ENCODE measurements at regions not wholly inside any gene's neighbourhood (a gene's known extent, or its start where the extent isn't known, plus 50 kb on each side); places are given as distances from the start of the nearest gene placed in this dataset.
"Not testable (repeated sequence)": the region's sequence is repeated elsewhere in the genome, so short reads cannot be mapped to it uniquely, and the experiment has no call there.

DNA sequence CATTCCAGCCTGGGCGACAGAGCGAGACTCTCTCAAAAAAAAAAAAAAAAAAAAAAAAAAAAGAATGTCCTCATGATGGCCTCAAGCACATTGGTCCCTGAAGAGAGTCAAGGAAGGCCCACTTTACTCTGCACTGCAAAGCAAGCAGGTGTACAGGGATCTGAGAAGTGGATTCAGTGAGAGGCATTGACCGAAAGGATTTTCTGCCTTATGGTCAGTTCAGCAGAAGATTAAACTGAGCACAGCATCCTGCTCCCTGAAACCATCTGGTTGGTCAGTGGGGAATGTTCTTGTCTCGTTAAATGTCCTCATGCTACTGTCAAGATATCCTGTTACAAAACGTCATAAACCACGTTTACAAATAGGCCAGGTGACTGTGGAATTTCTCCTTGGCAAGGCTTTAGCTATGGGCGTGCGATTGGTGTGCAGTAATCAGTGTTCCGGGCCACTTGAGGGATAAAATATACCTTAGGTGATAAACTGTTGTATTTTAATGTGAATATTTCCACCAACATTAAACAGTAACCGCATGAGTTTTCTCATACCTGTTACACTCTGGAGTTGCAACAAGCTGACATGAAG lies 195.0 kb downstream of the ADRA2C start:
- DNase-seq (ENCODE audit: low spot score) = not testable (repeated sequence)

DNA sequence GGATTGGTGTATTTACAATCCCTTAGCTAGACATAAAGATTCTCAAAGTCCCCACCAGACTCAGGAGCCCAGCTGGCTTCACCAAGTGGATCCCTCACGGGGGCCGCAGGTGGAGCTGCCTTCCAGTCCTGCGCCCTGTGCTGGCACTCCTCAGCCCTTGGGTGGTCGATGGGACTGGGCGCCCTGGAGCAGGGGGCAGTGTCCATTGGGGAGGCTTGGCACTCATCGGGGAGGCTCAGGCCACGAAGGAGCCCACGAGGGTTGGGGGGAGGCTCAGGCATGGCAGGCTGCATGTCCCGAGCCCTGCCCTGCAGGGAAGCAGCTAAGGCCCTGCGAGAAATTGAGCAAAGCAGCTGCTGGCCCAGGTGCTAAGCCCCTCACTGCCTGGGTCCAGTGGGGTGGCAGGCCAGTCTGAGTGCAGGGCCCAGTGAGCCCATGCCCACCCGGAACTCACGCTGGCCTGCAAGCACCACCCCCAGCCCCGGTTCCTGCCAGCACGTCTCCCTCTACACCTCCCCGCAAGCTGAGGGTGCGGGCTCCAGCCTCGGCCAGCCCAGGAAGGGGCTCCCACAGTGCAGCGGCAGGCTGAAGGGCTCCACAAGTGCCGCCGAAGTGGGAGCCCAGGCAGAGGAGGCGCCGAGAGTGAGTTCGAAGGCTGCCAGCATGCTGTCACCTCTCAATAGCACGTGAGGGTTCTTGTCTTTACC lies 198.5 kb downstream of the ADRA2C start:
- DNase-seq (ENCODE audit: low spot score) = not testable (repeated sequence)

DNA sequence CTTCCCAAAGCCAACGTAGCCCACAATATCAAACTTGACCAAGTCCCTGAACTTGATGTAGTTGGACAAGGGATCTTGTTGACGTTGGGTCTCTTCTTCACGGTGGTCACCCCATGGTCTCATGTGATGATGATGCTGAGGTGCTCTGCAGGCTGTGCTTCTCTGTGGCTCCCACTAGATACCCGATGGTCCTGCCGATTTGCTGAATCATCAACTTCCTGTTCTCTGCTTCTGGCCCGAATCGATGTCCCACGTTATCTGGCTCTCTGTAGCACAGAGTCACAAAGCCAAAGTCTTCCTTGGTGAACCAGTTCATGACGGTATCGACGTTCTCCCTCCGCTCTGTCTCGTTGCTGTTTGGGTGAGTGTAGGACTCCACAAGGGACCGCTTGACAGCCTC lies 201.0 kb downstream of the ADRA2C start:
- DNase-seq (ENCODE audit: low spot score) = not testable (repeated sequence)

DNA sequence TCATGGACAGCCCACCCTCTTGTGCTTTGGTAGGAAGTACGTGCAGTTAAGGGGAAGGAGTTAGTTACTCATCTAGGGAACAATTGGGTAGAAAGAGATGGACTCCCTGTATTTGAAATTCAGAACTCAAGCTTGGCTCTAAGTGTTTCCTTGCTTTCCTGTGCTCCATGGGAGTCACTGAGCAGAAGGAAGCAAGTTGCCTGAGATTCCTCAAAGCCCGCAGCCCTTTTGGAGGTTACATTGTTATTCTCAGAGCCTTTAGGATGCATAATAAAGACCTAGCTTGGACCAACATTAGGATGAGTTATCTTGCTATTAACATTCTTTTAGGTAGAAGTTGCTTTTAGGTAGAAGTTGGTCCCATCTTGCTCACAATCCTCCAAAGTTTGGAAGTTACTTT lies 206.4 kb downstream of the ADRA2C start:
- not testable (repeated sequence) for DNase-seq (ENCODE audit: low spot score)

DNA sequence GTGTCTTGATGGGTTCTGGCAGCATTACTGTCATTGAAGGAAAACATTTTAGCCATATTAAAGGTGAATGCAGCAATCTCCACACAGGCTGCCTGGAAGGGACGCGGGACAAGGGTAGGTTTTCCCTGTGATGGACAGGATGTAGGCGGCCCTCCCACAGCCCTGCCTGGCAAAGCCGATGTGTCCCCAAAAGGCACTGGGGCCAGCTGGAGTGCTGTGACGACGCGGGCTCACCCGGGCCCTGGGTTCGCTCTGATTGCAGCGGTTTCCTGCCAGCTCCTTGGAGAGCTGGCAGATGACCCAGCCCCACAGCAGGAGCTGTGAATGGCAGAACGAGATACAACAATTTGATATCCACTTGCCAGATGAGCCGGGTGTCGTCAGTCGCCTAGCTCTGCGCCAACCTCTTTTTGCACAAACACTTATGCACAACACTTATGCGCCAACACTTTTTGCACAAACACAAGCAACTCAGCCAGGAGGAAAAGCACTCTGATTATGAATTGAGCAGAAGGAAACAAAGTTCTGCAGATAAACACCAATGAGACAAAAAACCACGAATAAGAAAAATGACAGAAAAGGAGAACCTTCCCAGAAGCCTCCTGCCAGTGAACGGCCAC lies 207.5 kb downstream of the ADRA2C start:
- not testable (repeated sequence) for DNase-seq (ENCODE audit: low spot score)

DNA sequence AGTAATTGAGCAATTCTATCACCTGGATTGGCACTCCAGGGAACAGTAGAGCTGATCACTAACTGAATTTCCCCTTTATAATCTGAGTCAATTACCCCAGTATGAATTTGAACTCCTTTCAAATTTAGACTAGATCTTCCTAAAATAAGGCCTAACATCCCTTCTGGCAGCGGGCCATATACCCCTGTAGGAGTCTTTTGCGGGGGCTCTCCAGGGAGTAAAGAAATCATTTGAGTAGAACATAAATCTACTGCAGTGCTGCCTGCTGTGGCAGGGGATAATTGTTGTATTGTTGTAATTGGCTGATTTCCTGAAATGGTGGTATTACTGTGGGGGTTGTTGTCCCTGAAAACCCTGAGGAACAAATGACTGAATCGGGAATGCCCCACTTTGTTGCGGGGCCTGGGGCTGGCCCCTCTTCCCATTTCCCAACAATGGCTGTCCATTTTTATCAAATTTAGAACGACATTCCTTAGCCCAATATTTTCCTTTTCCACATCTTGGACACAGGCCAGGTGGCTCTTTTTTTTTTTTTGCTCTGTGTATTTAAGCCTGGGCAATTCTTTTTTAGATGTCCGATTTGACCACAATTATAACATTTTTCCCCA lies 217.4 kb downstream of the ADRA2C start:
- not testable (repeated sequence) for DNase-seq (ENCODE audit: low spot score)

DNA sequence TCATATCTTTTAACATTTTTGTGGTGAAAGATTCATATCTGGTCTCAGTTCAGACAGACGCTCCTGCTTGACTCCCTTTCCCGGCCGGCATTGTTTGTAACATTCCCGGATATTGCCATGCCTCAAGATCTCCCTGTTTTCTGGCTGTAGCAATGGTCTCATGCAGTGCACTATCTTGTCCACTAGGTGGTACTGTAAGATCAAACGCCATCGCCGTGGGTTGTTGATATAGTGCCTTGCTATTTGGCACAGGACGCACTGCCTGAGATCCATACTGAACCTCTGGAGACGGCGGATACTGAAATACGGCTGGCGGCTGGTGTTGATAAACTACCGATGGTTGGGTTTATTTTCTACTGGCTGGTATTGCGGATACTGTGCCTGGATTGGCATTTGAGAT lies 218.6 kb downstream of the ADRA2C start:
- DNase-seq (ENCODE audit: low spot score) = not testable (repeated sequence)

DNA sequence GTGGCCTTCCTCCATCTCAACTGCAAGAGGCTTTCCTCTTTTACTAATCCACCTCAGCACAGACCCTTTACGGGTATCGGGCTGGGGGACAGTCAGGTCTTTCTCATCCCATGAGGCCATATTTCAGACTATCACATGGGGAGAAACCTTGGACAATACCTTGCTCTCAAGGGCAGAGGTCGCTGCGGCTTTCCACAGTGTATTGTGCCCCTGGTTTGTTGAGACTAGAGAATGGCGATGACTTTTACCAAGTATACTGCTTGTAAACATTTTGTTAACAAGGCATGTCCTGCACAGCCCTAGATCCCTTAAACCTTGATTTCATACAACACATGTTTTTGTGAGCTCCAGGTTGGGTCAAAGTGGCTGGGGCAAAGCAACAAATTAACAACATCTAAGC lies 220.2 kb downstream of the ADRA2C start:
- DNase-seq (ENCODE audit: low spot score) = not testable (repeated sequence)

DNA sequence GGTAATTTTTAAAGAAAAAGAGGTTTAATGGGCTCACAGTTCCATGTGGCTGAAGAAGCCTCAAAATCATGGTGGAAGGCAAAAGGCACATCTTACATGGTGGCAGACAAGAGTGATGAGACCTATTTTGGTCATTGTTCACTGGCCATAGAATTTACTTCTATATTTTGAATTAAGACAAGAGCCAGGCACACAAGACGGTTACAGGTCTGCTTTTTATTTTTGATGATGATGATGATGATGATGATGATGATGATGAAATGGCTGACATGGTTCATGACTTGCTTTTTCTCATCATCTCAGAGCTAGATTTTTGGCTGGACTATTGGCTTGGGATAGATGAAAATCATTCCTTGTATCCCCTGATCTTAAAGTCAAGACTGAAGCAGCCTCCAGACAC lies 229.3 kb downstream of the OTOP1 start:
- not testable (repeated sequence) for DNase-seq (ENCODE audit: low spot score)

DNA sequence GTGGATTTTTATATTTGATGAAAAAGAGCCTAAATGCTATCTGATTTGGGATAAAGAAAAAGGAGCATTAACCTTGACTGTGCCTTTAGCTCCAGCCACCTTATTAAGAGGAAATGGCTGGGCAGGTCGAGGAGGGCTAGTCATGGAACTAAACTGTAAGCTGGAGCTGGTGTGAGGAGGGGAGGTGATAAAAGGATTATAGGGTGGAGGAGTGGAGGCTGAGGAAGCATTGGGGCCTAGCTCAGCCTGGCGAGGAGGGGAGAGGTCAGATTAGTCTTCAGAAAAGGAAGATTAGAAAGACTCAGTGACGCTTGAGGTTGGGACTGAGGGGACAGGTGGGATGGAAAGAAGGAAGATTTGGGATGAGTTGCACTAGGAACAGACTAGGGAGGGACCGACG lies 222.7 kb downstream of the OTOP1 start:
- not testable (repeated sequence) for DNase-seq (ENCODE audit: low spot score)

DNA sequence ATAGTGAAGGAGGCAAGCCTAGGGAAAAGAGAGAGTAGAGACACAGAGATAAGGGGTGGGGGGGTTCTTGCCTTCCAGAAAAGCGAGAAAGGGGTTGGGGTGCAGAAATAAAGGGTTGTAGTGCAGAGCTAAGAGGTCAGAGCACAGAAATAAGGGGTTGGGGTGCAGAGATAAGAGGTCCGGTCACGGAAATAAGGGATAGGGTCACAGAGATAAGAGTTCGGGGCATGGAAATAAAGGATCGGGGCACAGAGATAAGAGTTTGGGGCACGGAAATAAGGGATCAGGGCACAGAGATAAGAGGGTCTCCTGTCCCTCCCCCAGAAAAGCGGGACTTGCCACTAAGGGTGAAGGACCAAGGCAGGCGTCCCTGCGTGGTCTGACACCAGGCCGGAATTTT lies 222.0 kb downstream of the OTOP1 start:
- not testable (repeated sequence) for DNase-seq (ENCODE audit: low spot score)

DNA sequence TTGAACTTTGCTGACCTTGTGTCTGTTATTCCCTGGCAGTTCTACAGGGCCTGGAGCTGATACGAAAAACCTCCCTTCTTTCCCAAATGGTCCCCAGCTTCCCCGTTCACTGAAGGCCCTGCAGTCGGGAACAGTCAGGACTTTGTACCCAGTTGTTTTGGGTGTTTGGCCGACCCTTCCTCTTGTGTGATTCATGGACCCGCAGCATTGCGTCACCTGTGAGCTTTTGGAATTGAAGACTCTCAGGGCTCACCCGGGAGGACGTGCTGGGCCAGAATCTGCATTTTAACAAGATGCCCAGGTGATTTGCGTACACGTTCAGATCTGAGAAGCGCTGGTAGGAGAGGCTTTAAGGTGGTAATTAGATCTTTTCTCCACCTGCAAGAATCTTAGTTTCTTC lies 220.4 kb downstream of the OTOP1 start:
- DNase-seq (ENCODE audit: low spot score) = not testable (repeated sequence)

DNA sequence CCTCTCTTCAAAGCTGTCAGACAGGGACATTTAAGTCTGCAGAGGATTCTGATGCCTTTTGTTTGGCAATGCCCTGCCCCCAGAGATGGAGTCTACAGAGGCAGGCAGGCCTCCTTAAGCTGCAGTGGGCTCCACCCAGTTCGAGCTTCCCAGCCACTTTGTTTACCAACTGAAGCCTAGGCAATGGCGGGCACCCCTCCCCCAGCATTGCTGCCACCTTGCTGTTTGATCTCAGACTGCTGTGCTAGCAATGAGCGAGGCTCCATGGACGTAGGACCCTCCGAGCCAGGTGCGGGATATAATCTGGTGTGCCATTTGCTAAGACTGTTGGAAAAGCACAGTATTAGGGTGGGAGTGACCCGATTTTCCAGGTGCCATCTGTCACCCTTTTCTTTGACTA lies 207.7 kb downstream of the OTOP1 start:
- DNase-seq (ENCODE audit: low spot score) = not testable (repeated sequence)

DNA sequence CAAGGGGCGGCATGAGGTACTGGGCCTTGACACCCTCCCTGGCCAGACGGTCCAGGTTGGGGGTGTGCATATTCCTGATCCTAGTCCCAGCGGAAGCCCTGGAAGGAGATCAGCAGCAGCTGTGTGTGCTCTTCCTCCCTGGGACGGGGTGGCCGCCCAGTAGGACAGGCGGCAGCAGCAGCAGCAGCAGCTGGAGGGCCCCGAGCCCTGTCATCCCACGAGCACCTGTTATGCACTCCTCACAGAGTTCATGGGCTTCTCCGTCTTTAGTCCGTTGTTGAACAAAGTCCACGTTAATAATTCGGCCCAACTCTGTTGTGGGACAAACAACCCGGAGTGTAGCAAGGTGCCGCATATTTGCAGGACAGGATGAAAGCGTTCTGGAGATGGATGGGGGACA lies 205.6 kb downstream of the OTOP1 start:
- not testable (repeated sequence) for DNase-seq (ENCODE audit: low spot score)

DNA sequence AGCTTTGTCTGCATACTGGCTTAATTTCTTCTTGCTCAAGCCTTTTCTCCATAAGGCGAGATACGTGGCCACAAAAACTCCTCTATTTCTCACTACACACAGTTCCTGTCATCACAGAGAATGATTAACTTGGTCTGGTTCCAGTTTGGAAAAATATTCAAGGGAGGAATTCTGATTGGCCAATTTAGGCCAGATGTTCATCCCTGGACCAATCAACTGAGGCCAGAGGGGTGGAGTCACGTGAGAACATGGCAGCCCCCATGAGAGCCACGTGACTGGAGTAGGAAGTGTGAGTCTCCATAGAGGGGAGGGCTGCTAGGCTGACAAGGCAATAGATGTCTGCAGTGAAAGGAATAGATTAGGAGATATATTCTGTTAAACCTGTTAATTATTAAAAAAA lies 200.0 kb downstream of the OTOP1 start:
- peak; percentile 5 for DNase-seq (ENCODE audit: low spot score)

DNA sequence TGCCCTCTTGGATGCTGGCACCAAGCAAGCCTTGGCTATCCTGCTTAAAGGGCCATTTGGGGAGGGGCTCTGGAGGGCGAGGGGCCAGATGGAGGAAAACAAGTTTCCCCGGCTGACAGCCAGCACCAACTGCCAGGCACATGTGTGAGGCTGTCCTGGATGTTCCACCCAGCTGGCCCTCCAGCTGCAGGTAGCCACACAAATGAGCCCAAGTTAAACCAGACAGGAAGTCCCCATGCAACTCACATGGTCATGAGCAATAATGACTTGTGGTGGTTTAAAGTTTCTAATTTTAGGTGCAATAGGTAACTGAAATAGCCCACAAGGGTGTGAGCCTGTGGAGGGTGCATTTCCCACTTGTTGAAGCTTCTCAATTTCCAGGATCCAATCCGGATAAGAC lies 198.0 kb downstream of the OTOP1 start:
- DNase-seq (ENCODE audit: low spot score) = not testable (repeated sequence)

DNA sequence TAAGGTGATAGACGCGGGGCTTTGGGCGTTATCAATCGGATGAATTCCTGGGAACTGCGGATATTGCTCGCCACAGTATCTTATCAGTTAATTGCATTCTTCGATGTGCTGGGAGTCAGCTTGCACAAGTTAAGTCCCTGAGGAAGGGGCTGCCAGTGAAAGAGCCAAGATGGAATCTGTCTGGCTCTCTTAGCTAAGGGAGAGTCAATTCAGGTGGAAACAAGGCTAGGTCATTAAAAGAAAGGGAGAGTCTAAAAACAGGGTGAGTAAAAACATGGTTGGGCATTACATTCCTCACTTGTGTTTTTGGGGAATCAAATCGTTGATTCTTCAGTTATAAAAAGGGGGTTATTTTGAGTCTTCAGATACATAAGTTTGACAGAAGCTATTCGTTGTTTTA lies 196.2 kb downstream of the OTOP1 start:
- not testable (repeated sequence) for DNase-seq (ENCODE audit: low spot score)

DNA sequence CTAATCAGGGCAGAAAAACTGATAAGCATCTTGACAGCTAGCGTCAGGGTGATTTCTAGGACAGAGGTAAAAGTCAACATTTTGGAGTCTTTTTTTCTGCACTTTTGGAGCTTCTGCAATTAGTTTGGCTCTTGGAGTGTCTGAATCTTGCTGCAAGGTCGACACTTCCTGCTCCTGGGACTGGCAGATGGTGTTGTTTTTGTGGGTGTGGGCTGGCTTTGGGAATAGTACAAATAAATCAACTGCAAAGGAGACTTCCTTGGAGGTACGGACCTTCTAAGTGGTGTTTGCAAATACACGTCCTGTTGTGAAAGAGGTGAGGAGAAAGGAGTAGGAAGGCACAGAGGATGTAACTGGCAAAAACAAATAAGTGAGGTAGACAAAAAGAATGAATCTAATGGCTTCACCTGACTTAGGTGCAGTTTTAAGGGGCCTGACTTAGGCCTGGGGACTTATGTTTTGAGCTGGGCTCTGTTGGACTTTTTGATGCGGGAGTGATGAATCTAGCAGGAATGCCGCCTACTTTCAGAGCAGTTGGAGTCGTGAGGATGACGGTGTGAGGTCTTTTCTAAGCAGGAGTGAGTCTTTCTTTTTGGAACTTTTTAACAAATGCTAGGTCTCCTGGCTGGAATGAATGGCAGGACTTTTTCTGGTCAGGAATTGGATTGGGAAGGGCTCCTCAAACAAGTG lies 195.1 kb downstream of the OTOP1 start:
- not testable (repeated sequence) for DNase-seq (ENCODE audit: low spot score)

DNA sequence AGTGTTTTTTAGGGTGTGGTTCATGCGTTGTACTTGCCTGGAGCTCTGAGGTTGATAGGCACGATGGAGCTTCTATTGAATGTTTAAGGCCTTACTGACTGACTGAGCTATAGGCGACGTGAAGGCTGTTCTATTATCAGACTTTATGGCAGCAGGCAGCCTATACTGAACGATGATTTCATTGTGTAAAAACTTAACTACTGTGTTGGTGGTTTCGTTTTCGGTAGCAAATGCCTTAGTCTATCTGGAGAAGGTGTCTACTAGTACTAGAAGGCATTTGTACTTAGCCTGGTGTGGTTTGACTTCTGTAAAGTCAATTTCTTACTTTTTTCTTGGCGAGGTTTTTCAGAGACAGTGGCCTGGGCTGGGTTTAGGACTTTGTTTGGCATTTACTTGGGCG lies 194.4 kb downstream of the OTOP1 start:
- not testable (repeated sequence) for DNase-seq (ENCODE audit: low spot score)

DNA sequence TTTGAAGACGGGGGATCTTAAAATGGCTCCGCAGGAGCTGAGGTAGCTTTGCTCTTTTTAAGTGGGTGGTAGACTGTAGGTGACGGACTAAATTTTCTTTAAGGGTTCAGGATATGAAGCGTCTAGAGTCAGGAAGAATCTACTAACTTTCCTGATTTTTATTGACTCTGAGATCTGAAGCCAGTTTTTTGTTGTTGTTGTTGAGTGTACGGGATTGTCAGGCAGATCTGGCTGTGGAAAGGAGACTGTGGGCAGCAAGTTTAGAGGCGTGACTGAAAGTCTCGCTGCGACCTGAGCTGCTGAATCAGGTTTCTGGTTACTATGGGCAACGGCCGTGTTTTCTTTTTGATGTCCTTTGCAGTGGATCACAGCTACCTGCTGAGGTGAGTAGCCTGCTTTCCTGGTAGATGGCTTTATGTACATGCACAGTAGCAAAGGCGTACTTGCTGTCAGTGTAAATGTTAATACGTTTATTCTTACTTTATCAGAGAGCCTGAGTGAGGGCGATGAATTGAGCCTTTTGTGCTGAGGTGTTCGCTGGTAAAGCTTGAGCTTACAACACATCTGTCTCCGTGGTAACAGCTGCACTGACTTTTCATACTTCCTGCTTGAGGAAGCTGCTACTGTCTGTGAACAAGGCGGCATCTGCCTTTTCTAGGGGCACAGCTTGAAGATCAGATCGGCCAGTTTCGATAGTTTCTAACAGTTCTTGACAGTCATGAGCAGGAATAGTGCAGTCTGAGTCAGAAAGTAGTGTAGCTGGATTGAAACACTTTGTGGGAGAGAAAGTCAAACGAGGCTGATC lies 193.7 kb downstream of the OTOP1 start:
- DNase-seq (ENCODE audit: low spot score) = not testable (repeated sequence)

DNA sequence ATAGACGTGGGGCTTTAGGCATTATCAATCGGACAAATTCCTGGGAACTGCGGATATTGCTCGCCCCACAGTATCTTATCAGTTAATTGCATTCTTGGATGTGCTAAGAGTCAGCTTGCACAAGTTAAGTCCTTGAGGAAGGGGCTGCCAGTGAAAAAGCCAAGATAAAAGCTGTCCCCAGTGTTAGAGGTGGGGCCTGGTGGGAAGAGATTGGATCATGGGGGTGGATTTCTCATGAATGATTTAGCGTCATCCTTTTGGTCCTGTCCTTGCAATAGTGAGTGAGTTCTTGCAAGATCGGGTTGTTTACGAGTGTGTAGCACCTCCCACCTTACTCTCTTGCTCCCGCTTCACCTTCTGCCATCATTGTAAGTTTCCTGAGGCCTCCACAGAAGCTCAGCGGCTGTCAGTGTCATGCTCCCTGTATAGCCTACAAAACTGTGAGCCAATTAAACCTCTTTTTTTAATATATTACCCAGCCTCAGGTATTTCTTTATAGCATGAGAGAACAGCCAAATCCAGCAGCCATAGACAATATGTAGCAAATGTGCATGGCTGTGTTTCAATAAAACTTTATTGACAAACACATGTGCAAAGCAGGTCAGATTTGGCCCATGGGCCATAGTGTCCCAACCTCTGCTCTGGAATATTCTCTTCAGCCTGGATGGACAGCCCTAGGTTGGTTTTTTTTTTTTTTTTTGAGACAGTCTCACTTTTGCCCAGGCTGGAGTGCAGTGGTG lies 189.2 kb downstream of the OTOP1 start:
- not testable (repeated sequence) for DNase-seq (ENCODE audit: low spot score)
